ENCODE measurements at regions not wholly inside any gene's neighbourhood (a gene's known extent, or its start where the extent isn't known, plus 50 kb on each side); places are given as distances from the start of the nearest gene placed in this dataset.

DNA sequence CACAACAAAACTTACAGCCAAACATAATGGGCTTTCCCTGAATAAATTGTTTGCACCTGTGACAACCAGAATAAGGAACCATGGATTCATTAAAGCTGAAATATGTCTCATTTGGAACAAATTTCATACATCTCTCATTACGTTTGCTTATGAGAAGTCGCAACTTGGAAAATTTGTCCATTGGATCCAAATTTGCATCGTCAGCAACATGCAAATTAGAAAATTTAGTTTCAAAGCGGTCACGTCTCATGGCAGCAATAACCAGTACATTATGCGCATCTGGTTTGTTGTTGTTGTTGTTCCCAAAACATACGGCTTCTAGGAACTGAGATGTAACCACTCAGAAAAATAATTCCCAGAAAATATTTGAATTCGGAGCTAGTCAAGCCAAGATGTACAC lies 1311.5 kb upstream of the CDH6 start:
- H3K4me3 ChIP-seq (ENCODE audit: control insufficient read depth, low read depth, low read length), result no peak overlapping the region
- TF ChIP-seq, protein P1, sequence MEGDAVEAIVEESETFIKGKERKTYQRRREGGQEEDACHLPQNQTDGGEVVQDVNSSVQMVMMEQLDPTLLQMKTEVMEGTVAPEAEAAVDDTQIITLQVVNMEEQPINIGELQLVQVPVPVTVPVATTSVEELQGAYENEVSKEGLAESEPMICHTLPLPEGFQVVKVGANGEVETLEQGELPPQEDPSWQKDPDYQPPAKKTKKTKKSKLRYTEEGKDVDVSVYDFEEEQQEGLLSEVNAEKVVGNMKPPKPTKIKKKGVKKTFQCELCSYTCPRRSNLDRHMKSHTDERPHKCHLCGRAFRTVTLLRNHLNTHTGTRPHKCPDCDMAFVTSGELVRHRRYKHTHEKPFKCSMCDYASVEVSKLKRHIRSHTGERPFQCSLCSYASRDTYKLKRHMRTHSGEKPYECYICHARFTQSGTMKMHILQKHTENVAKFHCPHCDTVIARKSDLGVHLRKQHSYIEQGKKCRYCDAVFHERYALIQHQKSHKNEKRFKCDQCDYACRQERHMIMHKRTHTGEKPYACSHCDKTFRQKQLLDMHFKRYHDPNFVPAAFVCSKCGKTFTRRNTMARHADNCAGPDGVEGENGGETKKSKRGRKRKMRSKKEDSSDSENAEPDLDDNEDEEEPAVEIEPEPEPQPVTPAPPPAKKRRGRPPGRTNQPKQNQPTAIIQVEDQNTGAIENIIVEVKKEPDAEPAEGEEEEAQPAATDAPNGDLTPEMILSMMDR (IDR thresholded peaks at IDR 0.05; ENCODE audit: control insufficient read depth, insufficient read depth, low read depth, low read length, missing control alignments), result no peak
- DNase-seq (ENCODE audit: low read depth), result no peak

DNA sequence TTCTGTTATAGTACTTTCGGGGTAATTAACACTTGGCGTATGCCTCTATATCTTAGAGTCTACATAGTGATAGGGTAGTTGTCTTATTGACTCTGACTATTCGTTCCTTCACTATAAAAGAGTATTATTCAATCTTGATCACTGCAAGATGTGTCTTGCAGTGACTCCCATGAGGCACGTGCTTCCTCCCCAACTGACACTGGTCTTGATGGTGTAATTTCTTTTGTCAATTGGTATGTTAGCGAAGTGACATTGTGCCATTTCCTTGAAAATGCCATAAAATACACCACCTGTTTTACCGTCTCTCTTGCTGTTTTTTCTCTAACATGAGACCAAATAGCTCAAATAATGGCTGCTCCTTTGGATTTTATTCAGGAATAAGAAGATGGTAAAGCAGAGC lies 1314.1 kb upstream of the CDH6 start:
- DNase-seq (ENCODE audit: low read depth), result no peak
- TF ChIP-seq, protein P1 (IDR thresholded peaks at IDR 0.05; ENCODE audit: control insufficient read depth, insufficient read depth, low read depth, low read length, missing control alignments), result no peak
- no peak overlapping the region for H3K4me3 ChIP-seq (ENCODE audit: control insufficient read depth, low read depth, low read length)

DNA sequence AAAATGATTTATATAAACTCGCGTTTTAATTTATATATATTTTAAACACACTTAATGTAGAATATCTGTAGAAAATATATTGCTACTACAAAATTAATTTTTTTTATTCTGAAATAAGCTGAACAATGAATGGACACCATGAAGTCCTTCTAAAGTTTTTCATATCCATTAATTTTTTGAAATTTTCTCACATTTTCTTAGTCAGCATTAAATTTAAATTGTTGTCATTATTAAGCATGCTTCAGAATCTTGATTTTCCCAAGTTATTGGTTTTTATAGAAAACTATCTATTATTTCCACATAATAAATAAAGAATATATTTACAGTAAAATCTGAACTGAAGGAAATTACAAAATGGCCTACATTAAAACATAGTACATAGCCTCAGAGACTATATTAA lies 1314.9 kb upstream of the CDH6 start:
- TF ChIP-seq, protein P1 (IDR thresholded peaks at IDR 0.05; ENCODE audit: control insufficient read depth, insufficient read depth, low read depth, low read length, missing control alignments), result no peak
- no peak for DNase-seq (ENCODE audit: low read depth)
- no peak overlapping the region for H3K4me3 ChIP-seq (ENCODE audit: control insufficient read depth, low read depth, low read length)

DNA sequence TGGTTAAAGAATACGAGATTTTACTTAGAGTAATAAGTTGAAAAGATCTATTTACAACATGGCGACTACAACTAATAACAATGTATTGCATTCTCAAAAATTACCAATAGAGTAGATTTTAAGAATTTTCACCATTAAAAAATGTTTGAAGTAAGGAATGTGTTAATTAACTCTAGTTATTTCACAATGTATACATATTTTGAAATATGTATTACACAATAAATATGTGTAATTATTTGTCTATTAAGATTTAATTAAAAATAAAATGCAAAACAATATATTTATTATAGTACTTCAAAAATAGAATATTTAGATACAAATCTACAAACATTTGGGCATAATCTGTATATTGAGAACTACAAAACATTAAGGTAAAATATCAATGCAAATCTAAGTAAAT lies 1326.3 kb upstream of the CDH6 start:
- TF ChIP-seq, protein P1 (IDR thresholded peaks at IDR 0.05; ENCODE audit: control insufficient read depth, insufficient read depth, low read depth, low read length, missing control alignments), result no peak
- DNase-seq (ENCODE audit: low read depth), result no peak
- H3K4me3 ChIP-seq (ENCODE audit: control insufficient read depth, low read depth, low read length), result no peak overlapping the region

DNA sequence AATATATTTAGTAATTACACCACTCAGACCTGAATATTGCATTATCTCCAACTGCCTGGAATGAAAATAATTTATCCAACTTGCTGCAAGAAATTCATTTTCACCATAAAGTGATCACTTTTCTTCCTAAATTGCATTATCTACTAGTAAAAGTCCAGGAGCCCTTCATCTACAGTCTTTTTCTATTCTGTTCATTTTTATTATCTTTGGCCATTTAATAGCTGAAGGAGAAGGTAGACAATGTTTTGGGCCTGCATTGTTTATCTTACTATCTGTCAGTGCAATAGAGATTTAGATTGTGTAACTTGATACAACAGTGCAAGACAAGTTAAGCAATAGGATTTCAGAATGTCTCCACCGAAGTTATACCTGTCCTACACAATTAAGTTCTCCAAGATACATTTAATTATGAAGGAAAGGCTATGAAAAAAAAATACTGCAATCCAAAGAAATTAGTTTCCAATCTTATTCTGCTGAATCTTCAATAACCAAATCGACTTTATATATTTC lies 1339.7 kb upstream of the CDH6 start:
- no peak for DNase-seq (ENCODE audit: low read depth)
- TF ChIP-seq, protein P1 (IDR thresholded peaks at IDR 0.05; ENCODE audit: control insufficient read depth, insufficient read depth, low read depth, low read length, missing control alignments), result no peak
- H3K4me3 ChIP-seq (ENCODE audit: control insufficient read depth, low read depth, low read length), result no peak overlapping the region

DNA sequence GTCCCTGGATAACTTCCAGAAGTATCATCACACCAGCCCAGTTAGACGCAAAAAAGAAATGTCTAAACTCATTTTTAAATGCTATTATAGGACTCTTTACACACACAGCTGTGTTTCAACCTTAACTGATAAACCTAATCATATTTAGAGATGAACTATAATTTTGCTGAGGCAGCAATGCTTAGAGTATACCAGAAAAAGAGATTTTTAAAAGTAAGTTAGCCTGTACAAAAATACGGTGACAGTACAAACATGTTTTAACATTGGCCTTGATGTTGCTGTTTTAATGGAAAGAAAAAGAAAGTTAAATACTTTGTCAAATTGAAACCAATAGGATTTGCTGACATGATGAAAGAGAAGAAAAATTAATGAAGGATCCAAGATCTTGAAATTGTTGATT lies 1341.2 kb upstream of the CDH6 start:
- TF ChIP-seq, protein P1 (IDR thresholded peaks at IDR 0.05; ENCODE audit: control insufficient read depth, insufficient read depth, low read depth, low read length, missing control alignments), result no peak
- DNase-seq (ENCODE audit: low read depth), result no peak
- no peak overlapping the region for H3K4me3 ChIP-seq (ENCODE audit: control insufficient read depth, low read depth, low read length)

DNA sequence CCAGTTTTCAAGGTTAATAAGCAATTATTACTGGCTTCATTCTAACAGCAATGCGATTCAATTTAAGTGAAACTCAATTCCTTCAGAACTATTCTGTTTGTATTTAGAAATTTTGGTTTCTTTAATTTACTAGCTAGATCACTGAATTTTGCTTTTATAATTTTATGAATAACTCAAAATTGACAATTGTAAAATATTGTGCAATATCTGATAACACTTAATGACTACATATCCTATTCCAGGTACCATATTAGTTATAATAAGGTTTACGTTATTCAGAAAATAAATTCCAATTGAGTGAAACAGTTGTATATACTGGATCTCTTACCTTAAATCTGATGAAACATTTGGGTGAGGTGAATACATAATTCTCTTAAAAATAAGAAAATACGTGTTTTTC lies 1348.3 kb upstream of the CDH6 start:
- H3K4me3 ChIP-seq (ENCODE audit: control insufficient read depth, low read depth, low read length), result no peak overlapping the region
- no peak for DNase-seq (ENCODE audit: low read depth)
- TF ChIP-seq, protein P1 (IDR thresholded peaks at IDR 0.05; ENCODE audit: control insufficient read depth, insufficient read depth, low read depth, low read length, missing control alignments), result no peak

Data from AG09309 (cell line).